NB4 (cell line): ENCODE measurements at regions not wholly inside any gene's neighbourhood (a gene's known extent, or its start where the extent isn't known, plus 50 kb on each side); places are given as distances from the start of the nearest gene placed in this dataset.
A peak's percentile ranks its signal among the peaks of the same experiment; 100 is the strongest.

Experiments used
- DNase-seq: peaks from one replicate; pipeline ENCODE4 v3.0.0; 2010; ENCODE audit warnings: low read depth
- H3K4me3 ChIP-seq: one replicate; pipeline ENCODE4 v1.5.1; 2011; ENCODE audit warnings: mild to moderate bottlenecking, low read depth, low read length, moderate library complexity
- CTCF ChIP-seq: IDR thresholded peaks from one replicate; pipeline ENCODE4 v1.5.1; 2012; ENCODE audit warnings: low read depth, low read length
- MAX ChIP-seq: IDR thresholded peaks from 2 replicates; pipeline ENCODE4 v1.6.1; 2011; ENCODE audit warnings: low read depth, low read length
- MYC ChIP-seq: IDR thresholded peaks from 2 replicates; pipeline ENCODE4 v1.6.1; 2011; ENCODE audit warnings: low read depth, low read length
- POLR2A ChIP-seq: IDR thresholded peaks from 2 replicates; pipeline ENCODE4 v1.6.1; 2011; ENCODE audit warnings: mild to moderate bottlenecking; ENCODE audit not compliant: insufficient read length; ENCODE audit errors: extremely low read depth

- DNase-seq: no peak
- TF ChIP-seq MAX (no peak), CTCF (no peak), MYC (no peak), POLR2A (no peak)
- H3K4me3 ChIP-seq: no peak overlapping the region
Observed at GRCh38 chr7:52980129-52980528, 55.3 kb upstream of the POM121L12 start.

GRCh38 chr7:52973126-52973525 lies 62.3 kb upstream of the POM121L12 start:
- TF ChIP-seq MAX (no peak), POLR2A (no peak), MYC (no peak), CTCF (no peak)
- DNase-seq: no peak
- no peak overlapping the region for H3K4me3 ChIP-seq

- H3K4me3 ChIP-seq: no peak overlapping the region
- peak; percentile 19 for DNase-seq
- TF ChIP-seq MAX: no peak
- TF ChIP-seq POLR2A: no peak
Observed at GRCh38 chr7:52962402-52963076, 72.9 kb upstream of the POM121L12 start.

- no peak for DNase-seq
- no peak overlapping the region for H3K4me3 ChIP-seq
- TF ChIP-seq MYC (no peak), CTCF (no peak), POLR2A (no peak), MAX (no peak)
Observed at GRCh38 chr7:52961084-52961483, 74.3 kb upstream of the POM121L12 start.

GRCh38 chr7:52959878-52960660 lies 75.4 kb upstream of the POM121L12 start:
- no peak overlapping the region for H3K4me3 ChIP-seq

More at GRCh38 chr7:52959878-52960660, 75.4 kb upstream of the POM121L12 start:
- TF ChIP-seq MYC (no peak), CTCF (no peak), MAX (no peak), POLR2A (no peak)
- peak; percentile 31 for DNase-seq
